GM23338 (cell line): ENCODE measurements at regions not wholly inside any gene's neighbourhood (a gene's known extent, or its start where the extent isn't known, plus 50 kb on each side); places are given as distances from the start of the nearest gene placed in this dataset.

Experiments used
- ATAC-seq: fragments of 200-7000 bp; cut with Tn5 transposase; 3 replicates; pipeline ENCODE4 v1.9.1; 2020
- DNase-seq: peaks from one replicate; pipeline ENCODE4 v3.0.0-alpha.2; 2015; ENCODE audit warnings: low spot score
- H2AFZ ChIP-seq: fragments of 200-600 bp; sonication (generic); 2 replicates; pipeline ENCODE4 v1.8.0; 2016; ENCODE audit warnings: antibody characterized with exemption, mild to moderate bottlenecking, moderate library complexity
- H3F3A ChIP-seq: fragments of 200-600 bp; sonication (generic); replicated peaks from 2 replicates; pipeline ENCODE4 v1.8.0; 2017; ENCODE audit warnings: antibody characterized with exemption, mixed run types, low read depth
- H3K27ac ChIP-seq: fragments of 200-600 bp; sonication (generic); 2 replicates; pipeline ENCODE4 v1.6.1; 2016; ENCODE audit warnings: low read depth
- H3K27me3 ChIP-seq: fragments of 200-600 bp; sonication (generic); 2 replicates; pipeline ENCODE4 v1.8.0; 2016; ENCODE audit warnings: mild to moderate bottlenecking, mixed run types, moderate library complexity; ENCODE audit not compliant: insufficient read depth
- H3K36me3 ChIP-seq: fragments of 200-600 bp; sonication (generic); 2 replicates; pipeline ENCODE4 v1.8.0; 2016; ENCODE audit warnings: mild to moderate bottlenecking; ENCODE audit not compliant: insufficient read depth
- H3K4me1 ChIP-seq: fragments of 200-600 bp; sonication (generic); 2 replicates; pipeline ENCODE4 v1.8.0; 2016; ENCODE audit warnings: mild to moderate bottlenecking, moderate library complexity; ENCODE audit not compliant: insufficient read depth
- H3K4me2 ChIP-seq: fragments of 200-600 bp; sonication (generic); 2 replicates; pipeline ENCODE4 v1.7.1; 2017; ENCODE audit warnings: mixed run types
- H3K4me3 ChIP-seq: fragments of 200-600 bp; sonication (generic); 2 replicates; pipeline ENCODE4 v1.6.1; 2016; ENCODE audit warnings: mixed run types
- H3K79me2 ChIP-seq: fragments of 200-600 bp; sonication (generic); replicated peaks from 2 replicates; pipeline ENCODE4 v1.8.0; 2017; ENCODE audit warnings: mild to moderate bottlenecking; ENCODE audit not compliant: insufficient read depth
- H3K9me2 ChIP-seq: fragments of 200-600 bp; sonication (generic); 2 replicates; pipeline ENCODE4 v1.8.0; 2017; ENCODE audit not compliant: insufficient read depth
- H4K20me1 ChIP-seq: fragments of 200-600 bp; sonication (generic); replicated peaks from 2 replicates; pipeline ENCODE4 v1.8.0; 2017; ENCODE audit warnings: mild to moderate bottlenecking; ENCODE audit not compliant: insufficient read depth
- H3K27ac Mint-ChIP-seq: 2 replicates; pipeline ENCODE4 v1.8.0; 2020; ENCODE audit warnings: inconsistent platforms, mild to moderate bottlenecking, moderate library complexity, mixed read lengths
- H3K27me3 Mint-ChIP-seq: 3 replicates; pipeline ENCODE4 v1.8.0; 2022; ENCODE audit warnings: low read depth, mild to moderate bottlenecking, moderate library complexity, mixed read lengths, inconsistent platforms; ENCODE audit not compliant: insufficient read depth, poor library complexity
- H3K36me3 Mint-ChIP-seq: 3 replicates; pipeline ENCODE4 v1.8.0; 2021; ENCODE audit warnings: low read depth, mild to moderate bottlenecking, inconsistent platforms, moderate library complexity, mixed read lengths
- H3K4me1 Mint-ChIP-seq: 3 replicates; pipeline ENCODE4 v1.8.0; 2020; ENCODE audit warnings: mild to moderate bottlenecking, inconsistent platforms, mixed read lengths
- H3K4me3 Mint-ChIP-seq: 3 replicates; pipeline ENCODE4 v1.8.0; 2021; ENCODE audit warnings: moderate library complexity, mild to moderate bottlenecking, inconsistent platforms, mixed read lengths
- H3K9me3 Mint-ChIP-seq: 3 replicates; pipeline ENCODE4 v1.8.0; 2020; ENCODE audit warnings: moderate library complexity, mild to moderate bottlenecking, inconsistent platforms, mixed read lengths
- CREB1 ChIP-seq: fragments of 250-450 bp; sonication (Bioruptor Pico); IDR thresholded peaks from 2 replicates; pipeline ENCODE4 v1.5.0; 2020; ENCODE audit warnings: low read depth, mild to moderate bottlenecking, moderate library complexity
- CTCF ChIP-seq, 2 experiments: fragments of 200-600 bp in 1 of 2; sonication (generic) in 1 of 2; conservative IDR thresholded peaks; 2 replicates each; pipeline versions ENCODE4 v1.5.1 to v1.6.1; 2016 to 2017; ENCODE audit warnings: antibody characterized with exemption in 2 of 2, low read depth in 2 of 2, mild to moderate bottlenecking in 2 of 2, moderate library complexity in 1 of 2
- EZH2 ChIP-seq: fragments of 200-600 bp; sonication (generic); IDR thresholded peaks from one replicate; pipeline ENCODE4 v1.8.0; 2017; ENCODE audit warnings: antibody characterized with exemption, mild to moderate bottlenecking, low read depth; ENCODE audit not compliant: unreplicated experiment
- EZH2phosphoT487 ChIP-seq: fragments of 200-600 bp; sonication (generic); IDR thresholded peaks from one replicate; pipeline ENCODE4 v1.8.1; 2018; ENCODE audit warnings: antibody characterized with exemption; ENCODE audit not compliant: unreplicated experiment
- JUNB ChIP-seq: IDR thresholded peaks from one replicate; pipeline ENCODE4 v1.6.1; 2016; ENCODE audit warnings: antibody characterized with exemption; ENCODE audit not compliant: unreplicated experiment
- NANOG ChIP-seq: IDR thresholded peaks from 2 replicates; pipeline ENCODE4 v1.6.1; 2016; ENCODE audit warnings: antibody characterized with exemption, borderline replicate concordance
- POLR2AphosphoS5 ChIP-seq: IDR thresholded peaks from 2 replicates; pipeline ENCODE4 v1.6.1; 2016; ENCODE audit warnings: antibody characterized with exemption, low read depth
- REST ChIP-seq: IDR thresholded peaks from one replicate; pipeline ENCODE4 v1.6.1; 2018; ENCODE audit warnings: antibody characterized with exemption; ENCODE audit not compliant: unreplicated experiment
- STAT1 ChIP-seq: IDR thresholded peaks from one replicate; pipeline ENCODE4 v1.6.1; 2016; ENCODE audit warnings: antibody characterized with exemption; ENCODE audit not compliant: unreplicated experiment
- ZNF331 ChIP-seq: fragments of 250-450 bp; sonication (Bioruptor Pico); IDR thresholded peaks from 2 replicates; pipeline ENCODE4 v1.5.0; 2020; ENCODE audit warnings: low read depth, mild to moderate bottlenecking, moderate library complexity
- ZNF462 ChIP-seq: fragments of 250-450 bp; sonication (Bioruptor Pico); IDR thresholded peaks from 2 replicates; pipeline ENCODE4 v1.5.0; 2020; ENCODE audit warnings: mild to moderate bottlenecking, moderate library complexity

GRCh38 chr2:82731824-82732223, 1727.3 kb downstream of the SUCLG1 start (continued):
- TF ChIP-seq CREB1 (CRISPR knock-in tag): no peak
- no peak for TF ChIP-seq CTCF (conservative IDR thresholded peaks at IDR 0.05; ENCODE audit: low read depth in 2 of 2)

- Histone ChIP-seq H3K36me3 (no peaks in the 10 kb centered on the region), H4K20me1 (no peaks in the 10 kb centered on the region), H3K27ac (no peak overlapping the region), H3K27me3 (no peaks in the 10 kb centered on the region), H3K4me1 (no peaks in the 10 kb centered on the region), H2AFZ (no peak overlapping the region), H3K4me3 (no peak overlapping the region), H3K79me2 (no peaks in the 10 kb centered on the region), H3K4me2 (no peak overlapping the region), H3K9me2 (no peaks in the 10 kb centered on the region), H3F3A (no peaks in the 10 kb centered on the region)
- H3K36me3 Mint-ChIP-seq: no peaks in the 10 kb centered on the region
- no peak for ATAC-seq
- DNase-seq: no peak
- H3K27me3 Mint-ChIP-seq: no peaks in the 10 kb centered on the region
- no peak overlapping the region for H3K4me3 Mint-ChIP-seq
- no peak overlapping the region for H3K27ac Mint-ChIP-seq
- H3K4me1 Mint-ChIP-seq: peaks cover 7% of the 10 kb centered on the region; the same call in 2 of the 3 replicates
- H3K9me3 Mint-ChIP-seq: no peaks in the 10 kb centered on the region
- TF ChIP-seq ZNF331 (CRISPR knock-in tag) (no peak), ZNF462 (CRISPR knock-in tag) (no peak), EZH2phosphoT487 (no peak), POLR2AphosphoS5 (no peak), JUNB (no peak), STAT1 (no peak), NANOG (no peak), REST (no peak), EZH2 (no peak), CTCF (conservative IDR thresholded peaks at IDR 0.05; ENCODE audit: low read depth in 2 of 2) (no peak)
These were observed 1728.3 kb downstream of the SUCLG1 start for GRCh38 chr2:82730811-82731210.
